Uterus (tissue), 3 donors: ENCODE measurements at regions not wholly inside any gene's neighbourhood (a gene's known extent, or its start where the extent isn't known, plus 50 kb on each side); places are given as distances from the start of the nearest gene placed in this dataset.

Experiments used
- DNase-seq, 2 donors: peaks; one replicate each; pipeline ENCODE4 v3.0.0-alpha.2; 2019 to 2020
- H3K27ac ChIP-seq, 2 donors: fragments of 200-600 bp; sonication (generic); 1 replicate in 1 of 2; 2 replicates in 1 of 2; pipeline ENCODE4 v1.5.1; 2016 to 2018
- H3K27me3 ChIP-seq, 2 donors: fragments of 200-600 bp; sonication (generic); one replicate each; pipeline ENCODE4 v1.5.1; 2018 to 2019; ENCODE audit warnings: control low read depth in 1 of 2
- H3K36me3 ChIP-seq, 2 donors: fragments of 200-600 bp; sonication (generic); one replicate each; pipeline ENCODE4 v1.5.1; 2019; ENCODE audit warnings: control low read depth in 1 of 2
- H3K4me1 ChIP-seq, 2 donors: fragments of 200-600 bp; sonication (generic); one replicate each; pipeline ENCODE4 v1.5.1; 2018 to 2019; ENCODE audit warnings: control low read depth in 1 of 2
- H3K4me3 ChIP-seq, 2 donors: fragments of 200-600 bp; sonication (generic); 1 replicate in 1 of 2; 2 replicates in 1 of 2; pipeline ENCODE4 v1.5.1; 2018 to 2019; ENCODE audit warnings: mild to moderate bottlenecking in 1 of 2
- H3K9me3 ChIP-seq, 2 donors: fragments of 200-600 bp; sonication (generic); one replicate each; pipeline ENCODE4 v1.5.1; 2019; ENCODE audit warnings: control low read depth in 1 of 2
- CTCF ChIP-seq, 4 experiments: fragments of 200-600 bp in 2 of 4; fragments of 450-650 bp in 2 of 4; sonication (generic) in 2 of 4; IDR thresholded peaks; one replicate each; pipeline ENCODE4 v1.5.1; 2016 to 2019; ENCODE audit warnings: antibody characterized with exemption in 4 of 4, mild to moderate bottlenecking in 2 of 4, moderate library complexity in 1 of 4
- POLR2A ChIP-seq, 2 donors: fragments of 450-650 bp; IDR thresholded peaks; one replicate each; pipeline ENCODE4 v1.6.1; 2016; ENCODE audit warnings: antibody characterized with exemption in 2 of 2, mild to moderate bottlenecking in 1 of 2, moderate library complexity in 1 of 2
- intact Hi-C: fragments of 100-400 bp; cut with DNase I; formaldehyde crosslinking; loops from one replicate; pipeline ENCODE4 v1.15.1; 2023; ENCODE audit warnings: low total_unique reads
- donor health status: DM: yes; HTN: yes; CAD: no.

GRCh38 chr7:36045830-36046341 lies 107.2 kb upstream of the EEPD1 start:
- H3K4me3 ChIP-seq = no peak overlapping the region
- H3K27ac ChIP-seq = peak overlapping the region; percentile 42 to 58
- DNase-seq = no peak
- no peaks in the 10 kb centered on the region for H3K4me1 ChIP-seq
- no peak for TF ChIP-seq POLR2A (IDR thresholded peaks at IDR 0.05)
- TF ChIP-seq CTCF (IDR thresholded peaks at IDR 0.05) = no peak
- intact Hi-C loops = no loop called here
- H3K27me3 ChIP-seq = no peaks in the 10 kb centered on the region
- H3K36me3 ChIP-seq = no peaks in the 10 kb centered on the region
- H3K9me3 ChIP-seq = no peaks in the 10 kb centered on the region

GRCh38 chr7:36047091-36047658 lies 105.9 kb upstream of the EEPD1 start:
- intact Hi-C loops = no loop called here
- TF ChIP-seq CTCF (IDR thresholded peaks at IDR 0.05) = no peak
- no peak for TF ChIP-seq POLR2A (IDR thresholded peaks at IDR 0.05)
- DNase-seq = no peak
- no peak overlapping the region for H3K4me3 ChIP-seq
- no peaks in the 10 kb centered on the region for H3K9me3 ChIP-seq
- H3K27me3 ChIP-seq = no peaks in the 10 kb centered on the region
- no peaks in the 10 kb centered on the region for H3K4me1 ChIP-seq
- H3K27ac ChIP-seq = peak overlapping the region; percentile 32 to 47
- H3K36me3 ChIP-seq = no peaks in the 10 kb centered on the region

- H3K4me3 ChIP-seq = no peak overlapping the region
- no peaks in the 10 kb centered on the region for H3K4me1 ChIP-seq
- TF ChIP-seq CTCF (IDR thresholded peaks at IDR 0.05) = no peak
- no peak for TF ChIP-seq POLR2A (IDR thresholded peaks at IDR 0.05)
- H3K27ac ChIP-seq = peak overlapping the region; percentile 32 to 47
- H3K36me3 ChIP-seq = no peaks in the 10 kb centered on the region
- peak; percentile 28 to 51 for DNase-seq
- no peaks in the 10 kb centered on the region for H3K27me3 ChIP-seq
- intact Hi-C loops = no loop called here
- no peaks in the 10 kb centered on the region for H3K9me3 ChIP-seq
Measured at GRCh38 chr7:36048141-36048901, 104.7 kb upstream of the EEPD1 start.

GRCh38 chr7:36048902-36049240 lies 104.2 kb upstream of the EEPD1 start:
- intact Hi-C loops = no loop called here
- DNase-seq = no peak
- Histone ChIP-seq H3K9me3 (no peaks in the 10 kb centered on the region), H3K36me3 (no peaks in the 10 kb centered on the region), H3K4me3 (no peak overlapping the region), H3K27ac (peak overlapping the region; percentile 12 to 32), H3K27me3 (no peaks in the 10 kb centered on the region), H3K4me1 (no peaks in the 10 kb centered on the region)
- TF ChIP-seq CTCF (IDR thresholded peaks at IDR 0.05) (no peak), POLR2A (IDR thresholded peaks at IDR 0.05) (no peak)

GRCh38 chr7:36051501-36051900 lies 101.6 kb upstream of the EEPD1 start:
- TF ChIP-seq POLR2A (IDR thresholded peaks at IDR 0.05) = no peak
- no peak for TF ChIP-seq CTCF (IDR thresholded peaks at IDR 0.05)
- Histone ChIP-seq H3K9me3 (no peaks in the 10 kb centered on the region), H3K27me3 (no peaks in the 10 kb centered on the region), H3K36me3 (no peaks in the 10 kb centered on the region), H3K27ac (no peak overlapping the region), H3K4me1 (no peaks in the 10 kb centered on the region), H3K4me3 (no peak overlapping the region)
- DNase-seq = no peak
- intact Hi-C loops = no loop called here
